ENCODE measurements at regions not wholly inside any gene's neighbourhood (a gene's known extent, or its start where the extent isn't known, plus 50 kb on each side); places are given as distances from the start of the nearest gene placed in this dataset.

- no peak for TF ChIP-seq FOXK2 (IDR thresholded peaks at IDR 0.05)
- no peak for TF ChIP-seq ZNF384 (IDR thresholded peaks at IDR 0.05)
- TF ChIP-seq BHLHE40 (IDR thresholded peaks at IDR 0.05; ENCODE audit: borderline replicate concordance) = no peak
- TF ChIP-seq HDGF (IDR thresholded peaks at IDR 0.05; ENCODE audit: borderline replicate concordance) = no peak
Observed at GRCh38 chr10:2228320-2228901, 491.1 kb upstream of the ADARB2 start.
